ENCODE measurements at regions not wholly inside any gene's neighbourhood (a gene's known extent, or its start where the extent isn't known, plus 50 kb on each side); places are given as distances from the start of the nearest gene placed in this dataset.

- Histone ChIP-seq H3K4ac (ENCODE audit: low read depth, low read length) (no peak overlapping the region), H4K5ac (ENCODE audit: low read length) (no peak overlapping the region), H3K79me2 (ENCODE audit: control insufficient read depth, insufficient read depth, low read length) (no peaks in the 10 kb centered on the region), H3K79me1 (ENCODE audit: low read length) (no peaks in the 10 kb centered on the region), H4K8ac (ENCODE audit: low read depth, low read length) (no peak overlapping the region), H3K4me2 (ENCODE audit: low read length) (no peak overlapping the region), H3K27me3 (ENCODE audit: insufficient read depth, low read length, poor library complexity) (no peaks in the 10 kb centered on the region), H3K36me3 (ENCODE audit: control insufficient read depth, insufficient read depth, low read length) (no peaks in the 10 kb centered on the region), H3K4me1 (ENCODE audit: control insufficient read depth, low read depth, low read length) (no peaks in the 10 kb centered on the region), H2BK120ac (ENCODE audit: low read depth, low read length) (no peak overlapping the region), H3K23ac (ENCODE audit: low read length) (no peak overlapping the region), H2BK5ac (ENCODE audit: low read length) (no peak overlapping the region), H3K27ac (ENCODE audit: low read depth, low read length) (no peak overlapping the region), H2BK15ac (replicated peaks; ENCODE audit: low read depth) (no peak overlapping the region), H3K18ac (ENCODE audit: low read length) (no peak overlapping the region), H2AK5ac (ENCODE audit: low read length) (no peak overlapping the region), H3K56ac (ENCODE audit: low read length) (no peak overlapping the region), H3K4me3 (ENCODE audit: low read length) (no peak overlapping the region), H3K9ac (ENCODE audit: low read length) (no peak overlapping the region)
- DNase-seq, result no peak
- no CpG with 5 or more reads among the region's 1 CpG for WGBS (ENCODE audit: extremely low coverage, insufficient coverage, low lambda C conversion rate)
Measured at GRCh38 chr7:10703981-10704380, 269.7 kb upstream of the PHF14 start.

DNA sequence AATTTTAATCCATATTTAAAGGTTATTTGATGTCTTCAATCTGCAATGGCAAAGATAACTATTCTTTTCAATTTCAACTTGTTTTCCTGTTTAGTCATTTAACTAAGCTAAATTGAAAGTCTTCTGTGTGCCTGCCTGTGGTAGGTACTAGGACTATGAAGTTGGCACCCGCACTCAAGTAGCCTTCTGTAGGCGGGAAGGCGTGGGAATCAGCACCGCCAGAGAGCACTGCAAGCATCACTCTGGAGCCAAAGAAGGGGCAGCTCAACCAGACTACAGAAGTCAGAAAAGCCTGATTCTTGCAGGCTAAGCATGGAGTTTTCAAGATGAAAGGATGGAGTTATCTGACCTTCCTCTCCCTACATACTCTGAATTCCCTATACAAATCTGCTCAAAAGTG, 269.0 kb upstream of the PHF14 start:
- Histone ChIP-seq H3K56ac (ENCODE audit: low read length) (no peak overlapping the region), H3K4me3 (ENCODE audit: low read length) (no peak overlapping the region), H2BK15ac (replicated peaks; ENCODE audit: low read depth) (no peak overlapping the region), H3K4me1 (ENCODE audit: control insufficient read depth, low read depth, low read length) (no peaks in the 10 kb centered on the region), H4K8ac (ENCODE audit: low read depth, low read length) (no peak overlapping the region), H2AK5ac (ENCODE audit: low read length) (no peak overlapping the region), H3K18ac (ENCODE audit: low read length) (no peak overlapping the region), H3K9ac (ENCODE audit: low read length) (no peak overlapping the region), H2BK5ac (ENCODE audit: low read length) (no peak overlapping the region), H3K36me3 (ENCODE audit: control insufficient read depth, insufficient read depth, low read length) (no peaks in the 10 kb centered on the region), H2BK120ac (ENCODE audit: low read depth, low read length) (no peak overlapping the region), H3K79me1 (ENCODE audit: low read length) (no peaks in the 10 kb centered on the region), H3K79me2 (ENCODE audit: control insufficient read depth, insufficient read depth, low read length) (no peaks in the 10 kb centered on the region), H4K5ac (ENCODE audit: low read length) (no peak overlapping the region), H3K27me3 (ENCODE audit: insufficient read depth, low read length, poor library complexity) (no peaks in the 10 kb centered on the region), H3K27ac (ENCODE audit: low read depth, low read length) (no peak overlapping the region), H3K23ac (ENCODE audit: low read length) (no peak overlapping the region), H3K4me2 (ENCODE audit: low read length) (no peak overlapping the region), H3K4ac (ENCODE audit: low read depth, low read length) (no peak overlapping the region)
- DNase-seq, result no peak
- no CpG with 5 or more reads among the region's 4 CpGs for WGBS (ENCODE audit: extremely low coverage, insufficient coverage, low lambda C conversion rate)

- Histone ChIP-seq H3K56ac (ENCODE audit: low read length) (no peak overlapping the region), H2BK5ac (ENCODE audit: low read length) (no peak overlapping the region), H3K4me3 (ENCODE audit: low read length) (no peak overlapping the region), H4K8ac (ENCODE audit: low read depth, low read length) (no peak overlapping the region), H3K27ac (ENCODE audit: low read depth, low read length) (no peak overlapping the region), H3K18ac (ENCODE audit: low read length) (no peak overlapping the region), H3K23ac (ENCODE audit: low read length) (no peak overlapping the region), H3K9ac (ENCODE audit: low read length) (no peak overlapping the region), H3K27me3 (ENCODE audit: insufficient read depth, low read length, poor library complexity) (no peaks in the 10 kb centered on the region), H4K5ac (ENCODE audit: low read length) (no peak overlapping the region), H3K36me3 (ENCODE audit: control insufficient read depth, insufficient read depth, low read length) (no peaks in the 10 kb centered on the region), H3K4ac (ENCODE audit: low read depth, low read length) (no peak overlapping the region), H3K4me1 (ENCODE audit: control insufficient read depth, low read depth, low read length) (no peaks in the 10 kb centered on the region), H3K4me2 (ENCODE audit: low read length) (no peak overlapping the region), H3K79me2 (ENCODE audit: control insufficient read depth, insufficient read depth, low read length) (no peaks in the 10 kb centered on the region), H2AK5ac (ENCODE audit: low read length) (no peak overlapping the region), H3K79me1 (ENCODE audit: low read length) (no peaks in the 10 kb centered on the region), H2BK15ac (replicated peaks; ENCODE audit: low read depth) (no peak overlapping the region), H2BK120ac (ENCODE audit: low read depth, low read length) (no peak overlapping the region)
- DNase-seq, result no peak
- WGBS (ENCODE audit: extremely low coverage, insufficient coverage, low lambda C conversion rate), result no CpG with 5 or more reads among the region's 3 CpGs
Measured at GRCh38 chr7:10706875-10707493, 266.7 kb upstream of the PHF14 start.

DNA sequence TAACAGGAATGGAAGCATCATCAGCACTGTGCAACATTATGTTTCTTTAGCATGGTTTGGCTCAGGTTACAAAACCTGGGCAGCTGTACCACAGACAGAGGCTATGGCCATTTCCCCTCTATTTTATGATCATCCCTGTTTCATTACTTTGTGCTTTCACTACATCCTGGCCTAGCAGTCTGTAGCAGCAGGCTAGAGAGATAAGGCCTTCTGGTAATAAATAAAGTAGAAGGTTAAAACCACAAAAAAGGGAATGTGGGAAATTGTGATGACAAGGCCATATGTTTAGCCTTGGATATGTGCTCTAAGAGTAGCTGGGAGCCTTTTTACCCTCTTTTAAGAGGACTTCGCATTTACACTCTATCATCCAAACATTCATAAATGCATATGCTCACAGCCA, 266.2 kb upstream of the PHF14 start:
- H3K27ac ChIP-seq (ENCODE audit: low read depth, low read length), result no peak overlapping the region
- H3K36me3 ChIP-seq (ENCODE audit: control insufficient read depth, insufficient read depth, low read length), result no peaks in the 10 kb centered on the region
- H3K79me1 ChIP-seq (ENCODE audit: low read length), result no peaks in the 10 kb centered on the region
- no peak for DNase-seq
- H3K4ac ChIP-seq (ENCODE audit: low read depth, low read length), result no peak overlapping the region
- no peak overlapping the region for H4K8ac ChIP-seq (ENCODE audit: low read depth, low read length)
- no peaks in the 10 kb centered on the region for H3K27me3 ChIP-seq (ENCODE audit: insufficient read depth, low read length, poor library complexity)
- no peak overlapping the region for H3K56ac ChIP-seq (ENCODE audit: low read length)
- WGBS (ENCODE audit: extremely low coverage, insufficient coverage, low lambda C conversion rate), result no CpG with 5 or more reads among the region's 1 CpG
- H3K23ac ChIP-seq (ENCODE audit: low read length), result no peak overlapping the region
- H3K79me2 ChIP-seq (ENCODE audit: control insufficient read depth, insufficient read depth, low read length), result no peaks in the 10 kb centered on the region
- H2BK5ac ChIP-seq (ENCODE audit: low read length), result no peak overlapping the region
- H2BK15ac ChIP-seq (replicated peaks; ENCODE audit: low read depth), result no peak overlapping the region
- no peak overlapping the region for H3K4me2 ChIP-seq (ENCODE audit: low read length)
- H3K9ac ChIP-seq (ENCODE audit: low read length), result no peak overlapping the region
- no peaks in the 10 kb centered on the region for H3K4me1 ChIP-seq (ENCODE audit: control insufficient read depth, low read depth, low read length)
- H3K4me3 ChIP-seq (ENCODE audit: low read length), result no peak overlapping the region
- H3K18ac ChIP-seq (ENCODE audit: low read length), result no peak overlapping the region
- no peak overlapping the region for H2BK120ac ChIP-seq (ENCODE audit: low read depth, low read length)
- no peak overlapping the region for H4K5ac ChIP-seq (ENCODE audit: low read length)
- H2AK5ac ChIP-seq (ENCODE audit: low read length), result no peak overlapping the region

DNA sequence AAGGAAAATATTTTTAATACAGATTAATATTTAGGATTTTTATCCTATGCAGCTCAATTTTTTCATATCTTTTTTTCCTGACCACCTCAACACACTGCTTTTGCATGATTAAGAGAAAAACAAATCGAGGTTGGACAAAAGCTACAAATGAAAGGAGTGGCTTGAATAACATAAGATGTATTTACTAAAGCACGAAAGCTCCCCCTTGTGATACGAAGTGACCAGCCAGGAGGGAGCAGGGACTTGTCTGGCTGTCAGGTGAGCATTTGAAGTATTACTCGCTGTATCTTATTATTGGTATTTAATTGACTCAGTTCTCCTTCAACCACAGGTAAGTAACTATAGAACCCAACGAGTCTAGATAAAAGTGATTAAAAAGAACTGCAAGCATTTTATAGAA, 265.2 kb upstream of the PHF14 start:
- H2AK5ac ChIP-seq (ENCODE audit: low read length), result no peak overlapping the region
- H3K4me2 ChIP-seq (ENCODE audit: low read length), result no peak overlapping the region
- no peak overlapping the region for H2BK120ac ChIP-seq (ENCODE audit: low read depth, low read length)
- no peaks in the 10 kb centered on the region for H3K36me3 ChIP-seq (ENCODE audit: control insufficient read depth, insufficient read depth, low read length)
- no peak overlapping the region for H2BK5ac ChIP-seq (ENCODE audit: low read length)
- H3K79me2 ChIP-seq (ENCODE audit: control insufficient read depth, insufficient read depth, low read length), result no peaks in the 10 kb centered on the region
- no CpG with 5 or more reads among the region's 5 CpGs for WGBS (ENCODE audit: extremely low coverage, insufficient coverage, low lambda C conversion rate)
- H4K8ac ChIP-seq (ENCODE audit: low read depth, low read length), result no peak overlapping the region
- H3K23ac ChIP-seq (ENCODE audit: low read length), result no peak overlapping the region
- peak; percentile 71 for DNase-seq
- no peaks in the 10 kb centered on the region for H3K79me1 ChIP-seq (ENCODE audit: low read length)
- H3K4me1 ChIP-seq (ENCODE audit: control insufficient read depth, low read depth, low read length), result no peaks in the 10 kb centered on the region
- no peak overlapping the region for H4K5ac ChIP-seq (ENCODE audit: low read length)
- H3K4me3 ChIP-seq (ENCODE audit: low read length), result no peak overlapping the region
- no peak overlapping the region for H3K27ac ChIP-seq (ENCODE audit: low read depth, low read length)
- H3K18ac ChIP-seq (ENCODE audit: low read length), result no peak overlapping the region
- H3K27me3 ChIP-seq (ENCODE audit: insufficient read depth, low read length, poor library complexity), result no peaks in the 10 kb centered on the region
- no peak overlapping the region for H3K56ac ChIP-seq (ENCODE audit: low read length)
- H3K4ac ChIP-seq (ENCODE audit: low read depth, low read length), result no peak overlapping the region
- no peak overlapping the region for H3K9ac ChIP-seq (ENCODE audit: low read length)
- H2BK15ac ChIP-seq (replicated peaks; ENCODE audit: low read depth), result no peak overlapping the region

DNA sequence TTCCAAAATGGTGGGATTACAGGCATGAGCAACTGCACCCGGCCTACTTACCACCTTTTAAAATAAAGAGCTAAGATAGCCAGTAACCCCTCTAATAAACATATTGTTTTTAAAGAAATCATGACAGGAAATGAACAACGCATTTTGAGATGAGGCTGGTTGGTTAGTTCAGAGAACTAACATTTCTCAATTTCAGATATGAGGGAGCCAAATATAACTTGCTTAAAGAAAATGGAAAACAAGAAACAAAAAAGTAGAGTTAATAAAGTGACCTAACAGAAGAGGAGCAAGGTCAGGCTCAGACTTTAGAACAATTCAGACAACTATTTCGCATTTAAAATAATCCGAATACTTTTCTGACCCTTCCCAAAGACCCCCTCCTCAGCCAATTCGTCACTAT, 254.9 kb upstream of the PHF14 start:
- Histone ChIP-seq H3K23ac (ENCODE audit: low read length) (no peak overlapping the region), H3K4ac (ENCODE audit: low read depth, low read length) (no peak overlapping the region), H3K9ac (ENCODE audit: low read length) (no peak overlapping the region), H3K56ac (ENCODE audit: low read length) (no peak overlapping the region), H3K27ac (ENCODE audit: low read depth, low read length) (no peak overlapping the region), H2BK5ac (ENCODE audit: low read length) (no peak overlapping the region), H3K36me3 (ENCODE audit: control insufficient read depth, insufficient read depth, low read length) (no peaks in the 10 kb centered on the region), H3K27me3 (ENCODE audit: insufficient read depth, low read length, poor library complexity) (no peaks in the 10 kb centered on the region), H4K8ac (ENCODE audit: low read depth, low read length) (no peak overlapping the region), H3K4me1 (ENCODE audit: control insufficient read depth, low read depth, low read length) (no peaks in the 10 kb centered on the region), H3K4me3 (ENCODE audit: low read length) (no peak overlapping the region), H3K4me2 (ENCODE audit: low read length) (no peak overlapping the region), H3K79me2 (ENCODE audit: control insufficient read depth, insufficient read depth, low read length) (no peaks in the 10 kb centered on the region), H2BK120ac (ENCODE audit: low read depth, low read length) (no peak overlapping the region), H3K18ac (ENCODE audit: low read length) (no peak overlapping the region), H3K79me1 (ENCODE audit: low read length) (no peaks in the 10 kb centered on the region), H2BK15ac (replicated peaks; ENCODE audit: low read depth) (no peak overlapping the region), H2AK5ac (ENCODE audit: low read length) (no peak overlapping the region), H4K5ac (ENCODE audit: low read length) (no peak overlapping the region)
- no CpG with 5 or more reads among the region's 5 CpGs for WGBS (ENCODE audit: extremely low coverage, insufficient coverage, low lambda C conversion rate)
- DNase-seq, result no peak
